Stimulated activated naive B cell treated with anti-CD40 and anti-IgM and Interleukin-4, amounts not matched to agents 10 μg/mL and 1 μg/mL and 100 μg/mL, for 72 hours (primary cell): ENCODE measurements at regions not wholly inside any gene's neighbourhood (a gene's known extent, or its start where the extent isn't known, plus 50 kb on each side); places are given as distances from the start of the nearest gene placed in this dataset.
"Not testable (repeated sequence)": the region's sequence is repeated elsewhere in the genome, so short reads cannot be mapped to it uniquely, and the experiment has no call there.

Experiments used
- ATAC-seq, 2 donors: fragments of 150-1000 bp; cut with Tn5 transposase; replicated peaks; 2 replicates each; pipeline ENCODE4 v1.10.0; 2021; ENCODE audit warnings: moderate library complexity in 1 of 2
- DNase-seq: peaks from one replicate; pipeline ENCODE4 v3.0.0; 2021
- H3K27ac Mint-ChIP-seq: one replicate; pipeline ENCODE4 v1.8.0; 2022; ENCODE audit warnings: mild to moderate bottlenecking, mixed read lengths
- H3K27me3 Mint-ChIP-seq, 2 donors: one replicate each; pipeline ENCODE4 v1.8.0; 2022; ENCODE audit warnings: mixed read lengths in 2 of 2
- H3K36me3 Mint-ChIP-seq, 2 donors: one replicate each; pipeline ENCODE4 v1.8.0; 2022; ENCODE audit warnings: mixed read lengths in 2 of 2, mild to moderate bottlenecking in 1 of 2
- H3K4me1 Mint-ChIP-seq, 2 donors: one replicate each; pipeline ENCODE4 v1.8.0; 2022; ENCODE audit warnings: mixed read lengths in 2 of 2, mild to moderate bottlenecking in 1 of 2
- H3K4me3 Mint-ChIP-seq, 2 donors: one replicate each; pipeline ENCODE4 v1.8.0; 2022; ENCODE audit warnings: mild to moderate bottlenecking in 2 of 2, mixed read lengths in 2 of 2, moderate library complexity in 1 of 2
- H3K9me3 Mint-ChIP-seq, 2 donors: one replicate each; pipeline ENCODE4 v1.8.0; 2022; ENCODE audit warnings: mixed read lengths in 2 of 2, mild to moderate bottlenecking in 1 of 2

DNA sequence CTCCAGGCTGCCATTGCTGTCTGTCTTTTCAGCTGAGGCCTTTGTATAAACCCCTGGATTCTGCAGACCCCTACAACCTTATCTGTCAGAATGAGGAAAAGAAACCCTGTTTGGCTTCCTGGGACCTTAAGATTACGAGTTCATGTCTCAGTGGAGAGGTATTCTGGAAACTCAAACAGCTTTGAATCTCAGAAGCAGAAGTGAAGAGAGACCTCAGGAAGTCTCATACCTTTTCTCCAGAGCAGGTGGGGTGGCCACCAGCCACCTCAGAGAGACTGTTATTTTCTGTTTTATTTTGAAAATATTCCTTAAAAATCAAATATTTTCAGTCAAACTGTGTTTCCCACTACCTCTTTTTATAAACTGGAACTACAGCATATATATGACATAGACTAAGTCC, 457.5 kb downstream of the TMEM232 start:
- ATAC-seq, result peak in 1 of 2 donors; percentile 34
- no peaks in the 10 kb centered on the region for H3K4me1 Mint-ChIP-seq
- no peaks in the 10 kb centered on the region for H3K36me3 Mint-ChIP-seq
- H3K27me3 Mint-ChIP-seq, result no peaks in the 10 kb centered on the region
- no peak for DNase-seq
- no peak overlapping the region for H3K4me3 Mint-ChIP-seq
- peaks cover 0 to 1% of the 10 kb centered on the region in 2 donors for H3K9me3 Mint-ChIP-seq
- no peak overlapping the region for H3K27ac Mint-ChIP-seq

DNA sequence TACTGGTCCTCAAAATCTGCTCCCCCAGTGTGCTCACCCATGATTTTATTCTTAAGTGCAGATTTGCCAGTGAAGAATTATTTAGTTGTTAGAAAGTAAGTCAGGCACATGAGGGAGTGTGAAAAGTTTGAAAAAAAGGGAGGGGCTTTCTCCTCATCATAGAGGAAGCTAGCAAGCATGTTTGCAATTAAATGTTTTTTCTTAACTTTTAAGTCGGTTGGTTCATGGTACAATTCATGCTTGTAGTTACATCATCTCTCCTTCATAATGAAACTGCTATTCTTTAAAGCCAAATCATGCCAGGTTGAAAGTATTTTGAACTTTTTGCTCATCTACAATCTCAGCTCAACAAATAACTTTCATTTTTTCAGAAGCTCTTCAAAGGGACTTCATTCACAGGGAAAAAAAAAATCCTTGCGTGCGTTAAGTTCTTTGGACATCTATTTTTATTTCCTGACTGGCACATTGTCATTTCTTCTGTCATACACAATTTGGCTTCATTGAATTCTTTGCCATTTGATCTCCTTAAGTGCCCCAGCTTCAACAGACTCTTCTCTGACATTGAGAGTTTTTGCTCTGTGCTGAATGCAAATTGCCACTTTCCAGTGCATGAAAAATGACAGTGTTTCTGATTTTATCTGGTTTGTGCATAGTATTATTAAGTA, 456.9 kb downstream of the TMEM232 start:
- no peak for ATAC-seq
- H3K4me3 Mint-ChIP-seq, result no peak overlapping the region
- H3K4me1 Mint-ChIP-seq, result no peaks in the 10 kb centered on the region
- peaks cover 0 to 1% of the 10 kb centered on the region in 2 donors for H3K9me3 Mint-ChIP-seq
- no peaks in the 10 kb centered on the region for H3K36me3 Mint-ChIP-seq
- H3K27me3 Mint-ChIP-seq, result no peaks in the 10 kb centered on the region
- H3K27ac Mint-ChIP-seq, result no peak overlapping the region
- no peak for DNase-seq

DNA sequence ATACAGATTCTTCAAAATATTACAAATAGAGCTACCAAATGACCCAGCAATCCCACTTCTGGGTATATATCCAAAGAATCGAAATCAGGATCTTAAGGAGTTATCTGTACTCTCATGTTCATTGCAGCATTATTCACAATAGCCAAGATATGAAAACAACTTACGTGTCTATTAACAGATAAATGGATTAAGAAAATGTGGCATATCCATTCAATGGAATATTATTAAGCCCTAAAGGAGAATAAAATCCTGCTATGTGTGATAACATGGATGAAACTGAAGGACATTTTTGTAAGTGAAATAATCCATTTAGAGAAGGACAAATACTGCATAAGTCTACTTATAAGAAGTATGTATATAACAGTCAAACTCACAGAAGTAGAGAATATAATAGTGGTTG, 450.6 kb downstream of the TMEM232 start:
- Mint-ChIP-seq H3K4me3 (no peak overlapping the region), H3K4me1 (no peaks in the 10 kb centered on the region), H3K9me3 (peaks cover 8 to 19% of the 10 kb centered on the region in 2 donors), H3K27me3 (no peaks in the 10 kb centered on the region), H3K27ac (no peak overlapping the region), H3K36me3 (no peaks in the 10 kb centered on the region)
- ATAC-seq (no peak), DNase-seq (no peak)

DNA sequence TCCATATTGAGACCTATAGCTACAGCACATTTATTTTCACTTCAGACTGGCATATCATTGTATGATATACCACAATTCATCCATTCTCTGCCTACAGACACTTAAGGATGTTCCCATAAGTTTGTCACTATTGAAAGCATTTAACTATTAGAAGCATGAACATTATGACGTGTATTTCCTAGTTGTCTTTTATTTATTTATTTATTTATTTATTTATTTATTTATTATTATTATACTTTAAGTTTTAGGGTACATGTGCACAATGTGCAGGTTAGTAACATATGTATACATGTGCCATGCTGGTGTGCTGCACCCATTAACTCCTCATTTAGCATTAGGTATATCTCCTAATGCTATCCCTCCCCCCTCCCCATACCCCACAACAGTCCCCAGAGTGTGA, 448.0 kb downstream of the TMEM232 start:
- H3K36me3 Mint-ChIP-seq, H3K4me3 Mint-ChIP-seq, H3K27ac Mint-ChIP-seq, DNase-seq, H3K27me3 Mint-ChIP-seq, H3K4me1 Mint-ChIP-seq, ATAC-seq: not testable (repeated sequence)
- H3K9me3 Mint-ChIP-seq, result peaks cover 22 to 32% of the 10 kb centered on the region in 2 donors

DNA sequence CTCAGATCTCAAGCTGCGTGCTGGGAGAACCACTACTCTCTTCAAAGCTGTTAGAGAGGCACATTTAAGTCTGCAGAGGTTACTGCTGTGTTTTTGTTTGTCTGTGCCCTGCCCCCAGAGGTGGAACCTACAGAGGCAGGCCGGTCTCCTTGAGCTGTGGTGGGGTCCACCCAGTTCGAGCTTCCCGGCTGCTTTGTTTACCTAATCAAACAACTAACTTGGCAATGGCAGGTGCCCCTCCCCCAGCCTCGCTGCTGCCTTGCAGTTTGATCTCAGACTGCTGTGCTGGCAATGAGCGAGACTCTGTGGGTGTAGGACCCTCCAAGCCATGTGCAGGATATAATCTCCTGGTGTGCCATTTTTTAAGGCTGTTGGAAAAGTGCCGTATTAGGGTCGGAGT, 442.4 kb downstream of the TMEM232 start:
- not testable (repeated sequence) for DNase-seq, H3K27ac Mint-ChIP-seq, H3K4me3 Mint-ChIP-seq, H3K4me1 Mint-ChIP-seq, H3K36me3 Mint-ChIP-seq, ATAC-seq, H3K27me3 Mint-ChIP-seq
- peaks cover 15 to 30% of the 10 kb centered on the region in 2 donors for H3K9me3 Mint-ChIP-seq

DNA sequence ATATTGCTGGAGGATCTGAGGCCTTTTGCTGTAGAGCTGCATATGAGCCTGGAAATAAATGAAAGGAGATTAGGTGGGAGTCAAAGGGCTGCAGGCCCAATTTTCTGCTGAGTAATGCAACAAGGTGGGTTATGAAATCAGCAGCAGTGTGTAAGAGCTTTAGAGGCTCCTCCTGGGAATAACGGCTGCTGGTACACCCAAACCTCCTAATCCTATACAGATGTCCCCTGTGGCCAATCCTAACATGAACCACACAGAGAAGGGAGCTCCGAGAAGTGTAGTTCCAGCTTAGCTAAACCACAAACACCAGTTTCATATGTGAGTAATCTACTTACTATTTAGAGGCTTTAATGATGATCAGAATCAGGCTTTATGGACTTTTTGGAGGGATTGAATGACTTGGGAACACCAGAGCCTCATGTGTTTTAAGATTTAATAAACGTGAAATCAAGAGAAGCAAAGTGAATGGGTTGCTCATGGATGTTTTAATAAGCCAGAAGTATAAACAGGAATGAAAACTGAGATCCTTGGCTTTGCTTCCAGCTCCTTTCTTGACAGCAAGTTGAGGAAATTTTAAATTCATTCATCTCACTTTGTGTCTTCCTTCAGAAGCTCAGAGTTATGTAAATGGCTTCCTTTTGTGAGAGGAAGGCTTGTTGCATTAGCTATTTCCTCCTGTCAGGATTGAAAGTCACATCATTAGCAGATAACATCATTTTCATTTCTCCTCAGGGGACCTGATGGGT, 437.5 kb downstream of the TMEM232 start:
- no peaks in the 10 kb centered on the region for H3K27me3 Mint-ChIP-seq
- no peak for ATAC-seq
- no peak for DNase-seq
- no peaks in the 10 kb centered on the region for H3K4me1 Mint-ChIP-seq
- H3K9me3 Mint-ChIP-seq, result peaks cover 6 to 9% of the 10 kb centered on the region in 2 donors
- H3K36me3 Mint-ChIP-seq, result no peaks in the 10 kb centered on the region
- H3K4me3 Mint-ChIP-seq, result no peak overlapping the region
- peak overlapping the region; percentile 32 for H3K27ac Mint-ChIP-seq

DNA sequence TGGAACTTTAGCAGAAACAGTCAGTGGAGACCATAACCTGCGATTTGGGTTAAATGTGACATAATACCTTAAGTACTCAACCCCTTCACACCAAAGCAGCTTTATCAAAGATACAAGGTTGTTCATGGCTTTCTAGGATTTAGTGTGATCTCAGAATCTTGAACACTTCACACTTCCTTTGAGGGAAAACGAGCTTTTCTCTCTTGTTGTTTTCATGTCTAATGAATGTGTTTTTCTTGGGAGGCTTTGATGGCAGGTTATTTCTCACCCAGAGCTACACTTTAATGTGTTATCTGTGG, 437.0 kb downstream of the TMEM232 start:
- Mint-ChIP-seq H3K4me1 (no peaks in the 10 kb centered on the region), H3K27me3 (no peaks in the 10 kb centered on the region), H3K9me3 (peaks cover 6 to 8% of the 10 kb centered on the region in 2 donors), H3K36me3 (no peaks in the 10 kb centered on the region), H3K4me3 (no peak overlapping the region), H3K27ac (no peak overlapping the region)
- ATAC-seq, result no peak
- DNase-seq, result no peak

DNA sequence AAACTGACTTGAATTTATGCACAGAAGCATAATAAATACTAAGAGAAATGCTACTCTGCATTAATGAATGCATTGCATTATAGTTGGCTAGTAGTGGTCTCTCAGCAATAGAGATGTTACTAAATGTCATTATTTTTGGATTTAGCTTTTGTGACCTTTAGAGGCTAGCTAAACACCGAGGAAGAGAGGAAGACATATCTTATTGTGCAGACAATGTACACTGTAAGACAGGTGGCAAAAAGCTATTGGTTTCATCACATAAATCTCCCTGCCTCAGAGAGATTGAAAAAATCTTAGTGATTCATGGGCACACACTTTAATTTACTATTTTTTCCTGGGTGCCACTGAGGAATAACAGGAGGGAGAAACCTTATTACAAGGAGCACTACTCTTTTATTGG, 435.9 kb downstream of the TMEM232 start:
- H3K36me3 Mint-ChIP-seq, result no peaks in the 10 kb centered on the region
- H3K27me3 Mint-ChIP-seq, result no peaks in the 10 kb centered on the region
- no peak overlapping the region for H3K27ac Mint-ChIP-seq
- H3K9me3 Mint-ChIP-seq, result peaks cover 3 to 6% of the 10 kb centered on the region in 2 donors
- DNase-seq, result no peak
- ATAC-seq, result no peak
- no peaks in the 10 kb centered on the region for H3K4me1 Mint-ChIP-seq
- no peak overlapping the region for H3K4me3 Mint-ChIP-seq

DNA sequence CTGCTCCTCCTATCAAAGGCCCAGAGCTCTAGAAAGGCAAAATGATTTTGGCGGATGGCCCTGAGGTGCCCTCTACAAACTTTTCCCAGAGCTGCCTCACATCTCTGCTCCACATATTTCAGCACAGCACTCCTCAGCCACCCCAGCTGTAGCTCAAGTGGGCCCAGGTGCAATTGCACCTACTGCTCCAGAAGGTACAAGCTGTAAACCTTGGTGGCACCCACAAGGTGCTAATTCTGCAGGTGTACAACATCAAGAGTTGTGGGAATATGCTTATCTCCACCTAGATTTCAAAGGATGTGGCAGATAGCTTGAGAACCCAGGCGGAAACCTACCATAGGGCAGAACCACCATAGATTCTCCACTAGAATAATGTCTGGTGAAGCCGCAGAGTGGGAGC, 432.2 kb downstream of the TMEM232 start:
- no peaks in the 10 kb centered on the region for H3K4me1 Mint-ChIP-seq
- H3K36me3 Mint-ChIP-seq, result no peaks in the 10 kb centered on the region
- H3K27ac Mint-ChIP-seq, result no peak overlapping the region
- DNase-seq (no peak), ATAC-seq (no peak)
- H3K27me3 Mint-ChIP-seq, result no peaks in the 10 kb centered on the region
- peaks cover 2 to 6% of the 10 kb centered on the region in 2 donors for H3K9me3 Mint-ChIP-seq
- no peak overlapping the region for H3K4me3 Mint-ChIP-seq

DNA sequence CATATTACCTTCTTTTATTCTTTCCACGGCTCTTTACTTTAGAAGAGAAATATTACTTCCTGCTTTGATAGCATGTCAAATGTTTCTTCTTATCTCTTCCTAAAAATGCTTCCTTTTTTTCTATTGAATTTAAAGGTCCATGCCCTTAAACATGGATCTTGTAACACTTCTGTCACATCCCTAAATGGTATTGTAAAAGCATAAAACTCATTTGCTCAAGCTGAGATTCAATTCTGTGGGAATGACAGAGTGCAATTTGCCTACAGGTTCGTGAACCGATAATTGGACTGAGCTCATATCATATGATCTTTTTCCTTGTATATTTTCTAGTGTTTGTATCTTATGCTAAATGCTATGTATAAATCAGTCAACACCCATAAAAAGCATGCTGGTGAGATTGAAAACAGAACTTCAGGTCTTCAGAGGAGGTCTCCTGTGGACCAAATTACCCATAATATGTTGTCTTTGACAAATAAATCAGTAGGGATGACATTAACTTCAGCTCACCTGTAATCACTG, 429.3 kb downstream of the TMEM232 start:
- Mint-ChIP-seq H3K4me3 (no peak overlapping the region), H3K9me3 (peaks cover 8 to 11% of the 10 kb centered on the region in 2 donors), H3K27ac (no peak overlapping the region), H3K36me3 (no peaks in the 10 kb centered on the region), H3K4me1 (no peaks in the 10 kb centered on the region), H3K27me3 (no peaks in the 10 kb centered on the region)
- ATAC-seq (no peak), DNase-seq (no peak)

DNA sequence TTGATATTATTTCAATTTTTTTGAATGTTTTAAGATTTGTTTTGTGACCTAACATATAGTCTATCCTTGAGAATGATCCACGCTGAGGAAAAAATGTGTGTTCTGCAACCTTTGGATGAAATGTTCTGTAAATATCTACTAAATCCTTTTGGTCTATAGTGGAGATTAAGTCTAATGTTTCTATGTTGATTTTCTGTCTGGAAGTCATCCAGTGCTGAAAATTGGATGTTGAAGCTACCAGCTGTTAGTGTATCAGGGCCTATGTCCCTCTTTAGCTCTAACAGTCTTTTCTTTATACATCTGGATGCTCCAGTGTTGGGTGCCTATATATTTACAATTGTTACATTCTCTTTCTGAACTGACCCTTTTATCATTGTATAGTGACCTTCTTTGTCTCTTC, 422.3 kb downstream of the TMEM232 start:
- no peak for ATAC-seq
- Mint-ChIP-seq H3K4me3 (no peak overlapping the region), H3K27me3 (no peaks in the 10 kb centered on the region), H3K9me3 (peaks cover 13 to 25% of the 10 kb centered on the region in 2 donors), H3K27ac (no peak overlapping the region), H3K4me1 (no peaks in the 10 kb centered on the region), H3K36me3 (no peaks in the 10 kb centered on the region)
- DNase-seq, result no peak

DNA sequence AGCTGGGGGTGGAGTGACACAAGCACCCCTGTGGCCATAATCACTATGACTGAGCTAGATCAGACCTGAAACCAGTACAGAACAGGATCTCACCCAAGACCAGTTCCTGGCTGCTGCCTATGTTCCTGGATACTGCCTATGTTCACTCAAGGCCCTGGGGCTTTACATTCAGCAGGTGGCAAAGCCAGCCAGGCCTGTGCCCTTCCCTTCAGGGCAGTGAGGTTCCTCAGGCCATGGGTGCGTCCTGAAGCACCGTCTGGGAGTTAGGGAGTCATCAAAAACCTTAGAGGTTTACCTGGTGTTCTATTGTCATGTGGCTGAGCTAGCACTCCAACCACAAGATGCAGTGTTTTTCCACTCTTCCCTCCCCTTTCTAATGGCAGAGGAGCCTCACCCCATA, 419.8 kb downstream of the TMEM232 start:
- DNase-seq (no peak), ATAC-seq (no peak)
- Mint-ChIP-seq H3K27ac (no peak overlapping the region), H3K4me1 (no peaks in the 10 kb centered on the region), H3K36me3 (no peaks in the 10 kb centered on the region), H3K9me3 (peaks cover 15 to 30% of the 10 kb centered on the region in 2 donors), H3K4me3 (no peak overlapping the region), H3K27me3 (no peaks in the 10 kb centered on the region)

DNA sequence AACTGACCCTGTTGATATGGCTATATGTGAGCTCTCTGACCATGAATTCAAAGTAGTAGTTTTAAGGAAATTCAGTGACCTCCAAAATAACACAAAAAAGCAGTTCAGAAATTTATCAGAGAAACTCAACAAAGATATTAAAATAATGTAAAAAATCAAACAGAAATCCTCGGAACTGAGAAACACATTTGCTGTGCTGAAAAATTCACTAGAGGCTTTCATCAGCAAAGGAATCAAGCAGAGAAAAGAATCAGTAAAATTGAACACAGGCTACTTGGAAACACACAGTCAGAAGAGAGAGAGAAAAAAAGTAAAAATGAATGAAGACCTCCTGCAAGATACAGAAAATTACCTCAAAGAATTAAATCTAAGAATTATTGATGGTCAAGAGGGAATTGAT, 417.2 kb downstream of the TMEM232 start:
- H3K27me3 Mint-ChIP-seq, result no peaks in the 10 kb centered on the region
- ATAC-seq (no peak), DNase-seq (no peak)

DNA sequence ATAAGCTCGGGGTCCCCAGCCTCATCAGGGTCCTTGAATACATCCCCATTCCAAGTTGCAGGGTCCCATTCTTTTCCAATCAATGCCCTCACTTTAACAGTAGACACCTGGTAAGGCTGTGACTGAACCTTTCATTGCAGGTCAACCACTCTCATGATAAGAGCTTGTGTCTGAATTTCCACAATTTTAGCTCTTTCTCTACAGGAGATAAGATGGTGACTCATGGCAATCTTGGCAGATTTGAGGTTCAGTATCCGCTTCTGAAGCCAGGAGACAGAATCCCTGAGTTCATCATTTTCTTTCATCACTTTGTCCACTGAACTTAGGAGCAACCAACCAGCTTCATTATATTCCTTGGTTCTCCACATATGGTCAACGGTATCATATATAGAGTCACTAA, 409.9 kb downstream of the TMEM232 start:
- not testable (repeated sequence) for H3K27me3 Mint-ChIP-seq, H3K36me3 Mint-ChIP-seq, H3K4me3 Mint-ChIP-seq, ATAC-seq, H3K27ac Mint-ChIP-seq, H3K4me1 Mint-ChIP-seq, DNase-seq, H3K9me3 Mint-ChIP-seq

More for the DNA sequence above, 417.2 kb downstream of the TMEM232 start:
- Mint-ChIP-seq H3K9me3 (peaks cover 11 to 26% of the 10 kb centered on the region in 2 donors), H3K27ac (no peak overlapping the region), H3K4me3 (no peak overlapping the region), H3K36me3 (no peaks in the 10 kb centered on the region), H3K4me1 (no peaks in the 10 kb centered on the region)

DNA sequence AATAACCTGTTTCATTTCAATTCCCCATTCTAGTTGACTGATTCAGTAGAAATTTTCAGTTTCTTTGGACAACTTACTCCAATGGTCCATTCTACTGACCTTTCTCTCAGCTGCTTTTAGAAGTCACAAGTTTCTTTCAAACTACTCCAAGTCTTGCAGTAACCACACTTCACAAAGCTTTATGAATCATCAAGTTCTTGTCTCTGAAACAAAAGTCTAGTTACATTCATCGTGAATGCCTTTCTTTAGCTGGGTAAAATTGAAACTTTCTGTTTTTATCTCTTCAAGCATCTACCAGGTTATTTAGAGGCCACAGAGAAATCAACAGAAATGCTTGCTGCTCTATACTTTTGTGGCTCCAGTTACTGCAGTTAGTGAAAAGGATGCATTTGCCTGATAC, 405.4 kb downstream of the TMEM232 start:
- ATAC-seq, result no peak
- DNase-seq, result no peak

More for the DNA sequence above, 405.4 kb downstream of the TMEM232 start:
- H3K27me3 Mint-ChIP-seq, result no peaks in the 10 kb centered on the region
- H3K27ac Mint-ChIP-seq, result no peak overlapping the region
- H3K36me3 Mint-ChIP-seq, result no peaks in the 10 kb centered on the region
- H3K4me3 Mint-ChIP-seq, result no peak overlapping the region
- H3K9me3 Mint-ChIP-seq, result peaks cover 4 to 5% of the 10 kb centered on the region in 2 donors
- H3K4me1 Mint-ChIP-seq, result no peaks in the 10 kb centered on the region
